NCI-H187 treated with DMSO at 0.1 percent for 48 hours (cell line): ENCODE measurements at regions not wholly inside any gene's neighbourhood (a gene's known extent, or its start where the extent isn't known, plus 50 kb on each side); places are given as distances from the start of the nearest gene placed in this dataset.
"Not testable (repeated sequence)": the region's sequence is repeated elsewhere in the genome, so short reads cannot be mapped to it uniquely, and the experiment has no call there.

Experiments used
- DNase-seq: peaks from one replicate; lab custom pipeline; 2025; lab: John Stamatoyannopoulos, UW

DNA sequence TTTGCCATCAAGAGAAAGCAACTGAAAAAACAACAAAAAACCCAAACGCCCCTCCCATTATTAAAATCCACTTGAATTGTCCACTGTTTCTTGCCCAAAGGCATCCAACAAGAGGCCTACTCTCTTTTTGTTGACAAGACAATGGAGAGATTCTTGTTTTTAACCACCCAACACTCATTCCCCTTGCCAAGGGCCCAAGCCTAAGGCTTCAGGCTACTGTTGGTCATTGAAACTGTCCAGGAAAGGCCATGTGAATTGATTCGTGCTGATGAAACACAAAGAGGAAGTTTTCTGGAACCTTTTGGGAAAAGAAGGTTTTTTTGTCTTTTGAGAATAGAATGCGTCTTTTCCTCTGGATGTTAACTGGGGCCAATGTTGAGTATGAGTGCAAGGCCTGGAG is 157.4 kb upstream of the PFN2 start:
- DNase-seq = no peak

- no peak for DNase-seq
Measured at GRCh38 chr3:150127011-150127490, 156.4 kb upstream of the PFN2 start.

DNA sequence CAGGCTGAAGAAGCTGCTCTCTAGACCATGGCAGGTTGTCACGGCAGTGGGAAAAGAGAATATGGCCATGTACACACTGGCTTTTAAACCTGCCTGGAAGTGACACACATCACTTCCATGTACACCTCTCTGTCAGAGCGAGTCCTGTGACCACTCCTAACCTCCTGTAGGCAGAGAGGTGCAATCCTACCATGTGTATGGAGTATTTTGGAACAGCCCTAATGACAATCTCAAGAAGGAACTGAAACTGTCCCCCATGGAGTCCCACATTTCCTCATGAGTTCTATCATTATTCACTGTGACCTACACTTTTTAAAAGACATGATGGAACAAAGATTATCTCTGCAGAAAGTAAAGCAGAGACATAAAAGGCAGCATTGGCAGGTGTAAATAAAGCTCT is 153.4 kb upstream of the PFN2 start:
- DNase-seq = no peak

DNA sequence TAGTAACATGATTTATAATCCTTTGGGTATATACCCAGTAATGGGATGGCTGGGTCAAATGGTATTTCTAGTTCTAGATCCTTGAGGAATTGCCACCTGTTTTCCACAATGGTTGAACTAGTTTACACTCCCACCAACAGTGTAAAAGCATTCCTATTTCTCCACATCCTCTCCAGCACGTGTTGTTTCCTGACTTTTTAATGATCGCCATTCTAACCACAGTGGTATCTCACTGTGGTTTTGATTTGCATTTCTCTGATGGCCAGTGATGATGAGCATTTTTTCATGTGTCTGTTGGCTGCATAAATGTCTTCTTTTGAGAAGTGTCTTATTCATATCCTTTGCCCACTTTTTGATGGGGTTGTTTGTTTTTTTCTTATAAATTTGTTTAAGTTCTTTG is 152.6 kb upstream of the PFN2 start:
- not testable (repeated sequence) for DNase-seq

DNA sequence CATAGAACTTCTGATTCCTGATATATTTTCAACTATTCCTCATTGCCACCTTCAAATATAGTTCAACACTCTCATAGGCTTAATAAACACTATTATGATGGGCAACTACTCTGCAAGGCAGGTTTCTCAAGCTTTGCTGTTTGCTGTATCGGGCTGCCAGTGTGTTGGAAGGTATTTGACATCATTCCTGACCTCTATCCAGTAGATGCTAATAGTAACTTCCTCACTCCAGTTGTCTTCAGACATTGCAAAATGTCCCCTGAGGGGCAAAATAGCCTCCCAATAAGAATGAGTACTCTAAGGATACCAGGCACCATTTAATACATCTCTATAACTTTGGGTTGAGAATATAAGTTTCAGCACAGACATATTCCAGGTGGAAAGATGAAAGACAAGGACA is 147.5 kb upstream of the PFN2 start:
- DNase-seq = no peak

DNA sequence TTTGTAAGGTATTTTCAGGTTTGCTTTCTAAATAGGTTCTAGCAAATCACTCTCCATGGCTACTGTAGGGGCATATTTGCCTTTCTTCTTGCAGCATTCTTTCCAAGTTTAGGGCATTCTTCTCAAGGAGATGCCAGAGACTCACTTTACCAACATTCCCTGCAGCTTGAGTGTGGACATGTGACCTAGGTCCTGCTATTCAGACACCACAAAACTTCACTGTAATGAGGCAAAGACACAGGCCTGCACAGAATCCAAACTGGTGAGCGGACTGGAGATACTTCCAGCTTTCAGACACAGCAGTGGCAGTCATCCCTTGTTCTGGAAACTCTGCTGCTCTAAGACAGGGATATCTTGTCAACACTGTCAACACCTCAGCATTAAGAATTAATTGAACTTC is 146.4 kb upstream of the PFN2 start:
- DNase-seq = no peak

DNA sequence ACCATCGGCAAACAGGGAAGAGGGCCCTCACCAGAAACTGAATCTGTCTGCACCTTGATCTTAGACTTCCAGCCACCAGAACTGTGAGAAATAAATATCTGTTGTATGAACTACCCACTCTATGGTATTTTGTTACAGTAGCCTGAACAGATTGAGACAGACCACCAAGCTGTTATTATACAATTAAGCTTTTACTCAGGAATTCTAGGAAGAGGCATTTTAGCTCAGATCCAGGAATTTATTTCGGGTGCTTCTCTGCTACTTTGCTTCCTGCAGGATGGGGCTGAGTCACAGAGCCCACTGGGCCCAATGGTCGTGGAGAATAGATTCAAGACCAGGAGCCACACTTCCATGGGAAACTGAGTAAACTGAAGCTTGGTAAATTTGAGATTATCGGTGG is 145.5 kb upstream of the PFN2 start:
- DNase-seq = no peak

DNA sequence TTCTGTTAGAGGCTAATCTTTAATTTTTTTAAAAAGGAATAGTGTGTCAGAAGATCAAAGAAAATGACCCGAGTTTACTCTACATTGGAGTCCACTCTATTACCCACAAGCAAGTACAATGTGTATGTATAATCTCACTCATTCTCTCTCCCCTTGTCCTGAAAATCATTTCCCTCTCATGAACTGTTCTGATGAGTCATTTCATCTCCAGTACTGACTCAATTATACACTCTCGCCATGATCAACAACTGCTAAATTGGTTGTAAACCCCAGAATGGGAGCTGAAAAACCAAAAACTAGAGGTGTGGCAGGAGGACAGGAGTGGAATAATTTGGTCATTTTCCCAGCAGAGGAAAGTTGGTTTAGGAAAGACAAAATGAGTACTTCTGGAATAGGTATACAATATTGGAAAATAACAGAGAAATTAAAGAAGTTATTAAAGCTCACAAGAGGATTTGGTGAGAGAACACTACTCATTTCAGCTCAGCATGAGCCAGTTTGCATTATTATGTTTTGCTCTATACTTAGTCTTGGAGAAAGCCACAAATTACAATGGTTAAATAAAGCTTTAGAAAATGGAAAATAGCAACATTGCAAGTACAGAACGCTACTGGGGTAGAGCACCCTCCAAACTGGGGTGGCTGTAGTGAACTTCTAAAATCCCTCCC is 144.3 kb upstream of the PFN2 start:
- no peak for DNase-seq

DNA sequence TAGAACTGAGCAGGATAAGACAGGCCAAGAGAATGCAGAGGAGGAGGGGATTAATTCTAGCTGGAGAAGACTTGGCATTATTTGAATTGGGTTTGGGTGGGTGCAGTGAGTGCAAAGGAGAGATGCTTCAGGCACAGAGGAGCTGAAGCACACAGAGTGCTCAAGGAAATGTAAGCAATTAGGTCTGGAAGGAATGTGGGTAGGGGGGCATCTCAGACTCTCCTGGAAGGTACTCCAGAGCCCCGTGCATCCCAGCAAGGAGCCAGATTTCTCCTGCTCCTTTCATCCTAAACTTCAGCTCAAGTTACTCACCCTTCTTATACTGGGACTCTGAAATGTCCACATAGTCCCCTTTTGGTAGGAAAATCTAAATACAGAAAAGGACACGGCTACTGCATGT is 143.6 kb upstream of the PFN2 start:
- no peak for DNase-seq

DNA sequence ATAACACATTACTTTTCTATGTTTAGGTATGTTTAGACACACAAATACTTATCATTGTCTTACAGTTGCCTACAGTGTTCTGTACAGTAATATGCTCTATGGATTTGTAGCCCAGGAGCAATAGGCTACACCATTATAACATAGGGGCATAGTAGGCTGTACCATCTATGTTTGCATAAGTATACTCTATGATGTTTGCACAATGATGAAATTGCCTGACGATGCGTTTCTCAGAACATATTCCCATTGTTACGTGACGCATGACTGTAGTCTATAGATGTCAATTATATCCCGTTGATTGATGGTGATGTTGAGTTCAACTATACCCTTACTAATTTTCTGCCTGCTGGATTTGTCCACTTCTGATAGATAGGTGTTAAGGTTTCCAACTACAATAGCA is 139.4 kb upstream of the PFN2 start:
- no peak for DNase-seq

GRCh38 chr3:150107429-150108175 is 136.9 kb upstream of the PFN2 start:
- no peak for DNase-seq

DNA sequence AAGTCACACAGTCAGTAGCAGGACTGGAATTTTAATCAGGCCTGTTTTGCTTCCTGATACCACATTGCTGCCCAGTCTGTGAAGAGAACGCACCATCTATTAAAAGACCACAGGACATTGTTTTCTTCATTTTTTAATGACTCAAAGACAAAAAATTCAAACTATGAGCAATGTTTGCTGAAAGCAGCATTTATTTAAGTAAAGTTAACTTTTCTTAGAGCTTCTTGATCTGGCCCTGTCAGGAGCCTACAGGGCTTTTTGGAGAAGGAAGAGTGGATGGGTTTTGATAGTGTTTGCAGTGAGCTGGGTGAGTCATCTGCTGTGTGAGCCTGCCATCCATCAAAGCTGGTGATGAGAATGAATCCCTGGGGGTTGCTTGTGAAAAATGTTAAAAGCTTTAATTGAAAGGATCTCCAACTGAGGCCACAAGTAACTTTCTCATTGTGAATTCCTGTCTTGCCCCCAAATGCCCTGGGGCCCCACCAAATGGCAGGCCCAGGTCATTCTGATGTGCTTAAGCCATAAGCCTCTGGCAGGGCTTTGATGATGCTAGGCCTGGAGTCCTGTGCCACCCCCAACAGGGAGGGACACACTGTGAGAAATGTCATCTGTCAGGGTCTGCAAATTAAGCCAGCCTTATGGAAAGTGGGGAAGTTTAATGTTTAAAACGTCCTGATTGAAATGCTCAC is 136.2 kb upstream of the PFN2 start:
- no peak for DNase-seq

DNA sequence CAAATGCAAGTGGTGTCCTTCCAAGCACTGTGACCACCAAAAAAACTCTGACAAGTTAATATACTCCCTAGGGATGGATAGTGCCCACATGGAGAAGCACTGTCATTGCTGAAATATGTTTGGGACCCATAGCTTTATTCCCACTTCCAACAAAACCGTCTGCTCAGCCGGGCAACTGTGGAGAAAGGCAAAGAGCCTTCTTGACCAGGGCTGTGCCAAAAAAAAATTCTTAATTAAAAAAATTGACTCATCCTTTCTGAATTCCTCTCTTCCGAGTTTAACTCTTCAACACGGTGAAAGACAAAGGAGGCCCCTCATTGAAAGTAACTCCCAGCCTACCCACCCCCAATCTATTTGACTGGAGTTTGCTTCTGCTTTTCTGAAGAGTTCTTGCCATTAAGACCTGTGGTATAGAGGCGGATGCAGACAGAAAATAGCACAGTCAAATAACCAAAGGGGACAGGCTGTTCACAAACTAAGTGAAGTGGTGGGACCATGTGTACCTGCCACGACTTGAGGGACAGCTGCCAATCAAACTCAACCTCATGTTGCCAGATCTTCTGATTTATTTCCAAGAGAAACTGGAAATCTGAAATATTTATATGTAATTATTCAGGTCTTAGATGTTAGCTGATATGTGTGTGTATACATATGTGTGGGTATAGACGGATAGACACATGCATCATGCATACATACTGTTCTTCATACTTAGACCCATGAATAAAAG is 135.4 kb upstream of the PFN2 start:
- no peak for DNase-seq

DNA sequence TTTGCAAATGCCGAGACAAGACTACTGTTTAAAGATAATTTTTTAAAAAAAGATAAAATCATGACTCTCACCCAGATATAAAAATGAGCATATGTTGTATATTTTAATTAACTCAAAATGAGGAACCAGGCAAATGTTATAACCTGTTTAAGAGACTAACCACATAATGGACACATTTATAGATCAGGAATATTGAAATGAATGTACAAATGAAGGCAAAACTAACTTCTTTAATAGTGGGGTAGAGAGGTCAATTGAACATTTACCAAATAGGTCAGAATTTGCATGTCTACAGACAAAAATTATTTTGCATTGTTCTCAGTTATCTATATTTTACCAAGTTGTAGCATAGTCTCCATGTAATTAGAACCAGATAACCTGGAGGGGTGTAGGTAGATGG is 134.3 kb upstream of the PFN2 start:
- no peak for DNase-seq

DNA sequence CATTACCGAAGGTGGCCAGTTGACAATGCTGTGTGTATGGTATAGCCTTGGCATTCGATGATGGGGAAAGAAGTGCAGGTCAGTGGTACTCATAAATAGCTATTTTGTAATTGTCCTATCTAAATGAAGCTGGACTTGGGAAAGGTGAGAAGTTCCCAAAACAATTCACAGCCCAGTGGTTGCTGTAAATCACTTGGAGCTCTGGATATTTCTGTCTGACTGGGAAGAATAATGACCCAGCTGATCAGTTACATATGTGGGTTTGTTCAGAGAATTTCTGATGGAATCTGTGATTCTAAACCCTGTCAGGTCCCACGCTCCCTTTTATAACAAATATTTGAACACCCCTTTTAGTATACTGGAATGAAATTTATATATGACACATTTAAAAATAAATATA is 133.9 kb upstream of the PFN2 start:
- no peak for DNase-seq

DNA sequence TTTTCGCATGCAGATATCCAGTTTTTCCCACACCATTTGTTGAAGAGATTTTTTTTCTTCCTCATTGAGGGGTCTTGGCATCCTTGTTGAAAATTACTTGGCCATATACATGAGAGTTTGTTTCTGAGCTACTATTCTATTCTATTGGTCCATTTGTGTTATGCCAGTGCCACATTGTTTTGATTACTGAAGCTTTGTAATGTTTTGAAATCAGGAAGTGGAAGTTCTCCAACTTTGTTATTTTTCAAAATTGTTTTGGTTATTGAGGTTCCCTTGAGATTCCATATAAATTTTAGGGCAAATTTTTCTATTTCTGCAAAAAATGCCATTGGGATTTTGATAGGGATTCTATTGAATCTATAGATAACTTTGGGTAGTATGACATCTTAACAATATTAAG is 130.3 kb upstream of the PFN2 start:
- no peak for DNase-seq

DNA sequence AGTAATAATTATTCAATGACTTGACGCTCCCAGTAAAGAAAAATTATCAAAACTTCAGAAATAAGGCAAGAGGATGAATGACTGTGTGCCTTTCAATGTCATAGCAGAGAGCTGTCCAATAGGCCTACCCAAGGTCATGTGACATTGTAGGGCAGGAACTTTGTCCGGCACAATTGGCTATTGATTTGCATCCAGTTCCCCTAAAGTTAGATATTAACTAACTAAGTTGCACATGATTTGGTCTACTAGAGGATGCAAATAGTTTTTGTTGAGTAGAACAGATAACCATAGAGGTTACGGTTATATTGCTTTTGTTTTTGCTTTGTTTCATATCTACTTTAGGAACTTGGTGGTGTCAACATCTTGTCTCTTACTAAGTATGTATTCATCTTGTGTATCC is 127.9 kb upstream of the PFN2 start:
- DNase-seq = no peak

DNA sequence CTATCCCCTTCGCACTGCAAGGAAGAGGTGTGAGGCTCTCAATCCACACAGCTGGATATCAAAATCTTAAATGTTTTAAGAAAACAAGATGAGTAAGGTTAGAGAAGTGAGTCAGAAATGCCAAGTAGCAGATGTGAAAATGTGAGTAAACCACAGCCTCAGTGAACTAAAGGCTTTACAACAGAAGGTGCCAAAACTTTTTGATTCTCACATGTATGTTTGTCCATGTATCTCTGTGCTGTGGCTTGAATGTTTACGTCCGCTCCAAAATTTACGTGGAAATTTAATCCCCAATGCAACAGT is 126.8 kb upstream of the PFN2 start:
- DNase-seq = no peak

GRCh38 chr3:150096700-150097587 is 126.2 kb upstream of the PFN2 start:
- no peak for DNase-seq

- peak; percentile 57 for DNase-seq
Measured at GRCh38 chr3:150094150-150094933, 123.6 kb upstream of the PFN2 start.

DNA sequence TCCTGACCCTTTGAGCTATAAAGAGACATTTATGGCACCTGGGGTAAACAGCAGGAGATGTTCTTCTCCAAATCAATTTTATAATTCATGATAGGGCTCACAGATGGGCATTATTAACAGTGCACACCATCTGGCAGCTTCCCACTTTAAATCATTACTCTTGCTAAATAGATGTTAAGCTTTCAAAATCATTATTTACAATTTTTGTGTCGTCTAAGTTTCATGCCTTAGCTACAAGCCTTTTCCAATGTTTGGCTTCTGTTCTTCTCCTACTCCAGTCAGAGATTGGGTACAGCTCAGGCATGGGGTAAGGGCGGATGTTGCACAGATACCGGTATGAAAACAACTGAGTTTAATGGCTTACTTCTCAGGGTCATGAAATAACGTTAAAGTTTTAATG is 120.9 kb upstream of the PFN2 start:
- DNase-seq = no peak
